Upper lobe of left lung (tissue), 6 donors: ENCODE measurements at regions not wholly inside any gene's neighbourhood (a gene's known extent, or its start where the extent isn't known, plus 50 kb on each side); places are given as distances from the start of the nearest gene placed in this dataset.

Experiments used
- ATAC-seq, 2 donors: fragments of 200-7000 bp; cut with Tn5 transposase; one replicate each; pipeline ENCODE4 v1.9.1; 2022; ENCODE audit warnings: mild to moderate bottlenecking in 2 of 2, moderate library complexity in 2 of 2; ENCODE audit not compliant: low FRiP score in 2 of 2
- DNase-seq, 2 donors: peaks; one replicate each; pipeline ENCODE4 v3.0.0-alpha.2; 2019 to 2020
- H3K27ac ChIP-seq, 4 donors: fragments of 200-600 bp; sonication (generic); one replicate each; pipeline ENCODE4 v1.5.1; 2016 to 2019
- H3K27me3 ChIP-seq, 4 donors: fragments of 200-600 bp; sonication (generic); one replicate each; pipeline ENCODE4 v1.5.1; 2017 to 2019
- H3K36me3 ChIP-seq, 4 donors: fragments of 200-600 bp; sonication (generic); one replicate each; pipeline ENCODE4 v1.5.1; 2016 to 2019
- H3K4me1 ChIP-seq, 4 donors: fragments of 200-600 bp; sonication (generic); one replicate each; pipeline ENCODE4 v1.5.1; 2018 to 2019
- H3K4me3 ChIP-seq, 4 donors: fragments of 200-600 bp; sonication (generic); one replicate each; pipeline ENCODE4 v1.5.1; 2017 to 2019; ENCODE audit warnings: mild to moderate bottlenecking in 2 of 4, moderate library complexity in 1 of 4
- H3K9me3 ChIP-seq, 4 donors: fragments of 200-600 bp; sonication (generic); one replicate each; pipeline ENCODE4 v1.5.1; 2018 to 2019
- CTCF ChIP-seq, 6 experiments: fragments of 450-650 bp in 4 of 6; fragments of 200-600 bp in 2 of 6; sonication (generic) in 2 of 6; IDR thresholded peaks; one replicate each; pipeline ENCODE4 v1.5.1; 2016 to 2019; ENCODE audit warnings: antibody characterized with exemption in 6 of 6
- EP300 ChIP-seq, 4 donors: sonication (generic); formaldehyde crosslinking; IDR thresholded peaks; one replicate each; pipeline ENCODE4 v1.5.1; 2017; ENCODE audit warnings: antibody characterized with exemption in 4 of 4, control low read depth in 2 of 4
- POLR2A ChIP-seq, 4 donors: fragments of 450-650 bp; IDR thresholded peaks; one replicate each; pipeline ENCODE4 v1.5.1; 2016 to 2017; ENCODE audit warnings: antibody characterized with exemption in 4 of 4, mild to moderate bottlenecking in 2 of 4
- POLR2AphosphoS5 ChIP-seq, 2 donors: sonication (generic); formaldehyde crosslinking; IDR thresholded peaks; one replicate each; pipeline ENCODE4 v1.5.1; 2017; ENCODE audit warnings: antibody characterized with exemption in 2 of 2
- WGBS, 2 donors: methylation state at CpG; one replicate each; pipeline ENCODE4 v1.1.5; 2017 to 2018; 5-methylcytosine and 5-hydroxymethylcytosine counted together
- donor health status: DM: no; HTN: no; CAD: no; lungs with moderate emphysema.
- donor health status: DM: no; HTN: yes; CAD: no; lungs with severe emphysema.

GRCh38 chr7:116433246-116433645, 66.3 kb upstream of the CAV2 start:
- H3K27ac ChIP-seq: no peak overlapping the region
- no peak overlapping the region for H3K4me3 ChIP-seq
- H3K27me3 ChIP-seq: no peaks in the 10 kb centered on the region
- no peak for DNase-seq
- no peaks in the 10 kb centered on the region for H3K36me3 ChIP-seq
- H3K9me3 ChIP-seq: no peaks in the 10 kb centered on the region
- no peak for ATAC-seq
- WGBS, 2 donors: 79 to 83% methylated on average over 1 of the region's 1 CpG
- H3K4me1 ChIP-seq: no peaks in the 10 kb centered on the region
- TF ChIP-seq CTCF (IDR thresholded peaks at IDR 0.05) (no peak), EP300 (IDR thresholded peaks at IDR 0.05) (no peak), POLR2A (IDR thresholded peaks at IDR 0.05) (no peak), POLR2AphosphoS5 (IDR thresholded peaks at IDR 0.05) (no peak)

- ATAC-seq: no peak
- H3K27me3 ChIP-seq: no peaks in the 10 kb centered on the region
- H3K36me3 ChIP-seq: no peaks in the 10 kb centered on the region
- H3K4me1 ChIP-seq: no peaks in the 10 kb centered on the region
- no peak overlapping the region for H3K27ac ChIP-seq
- DNase-seq: no peak
- no peaks in the 10 kb centered on the region for H3K9me3 ChIP-seq
- 75 to 89% methylated on average over 1 of the region's 1 CpG for WGBS, 2 donors
- TF ChIP-seq CTCF (IDR thresholded peaks at IDR 0.05): no peak
- no peak for TF ChIP-seq EP300 (IDR thresholded peaks at IDR 0.05)
- no peak for TF ChIP-seq POLR2AphosphoS5 (IDR thresholded peaks at IDR 0.05)
- no peak for TF ChIP-seq POLR2A (IDR thresholded peaks at IDR 0.05)
- no peak overlapping the region for H3K4me3 ChIP-seq
Observed at GRCh38 chr7:116434820-116435341, 64.7 kb upstream of the CAV2 start.

- H3K4me3 ChIP-seq: no peak overlapping the region
- H3K27ac ChIP-seq: no peak overlapping the region
- TF ChIP-seq CTCF (IDR thresholded peaks at IDR 0.05) (no peak), EP300 (IDR thresholded peaks at IDR 0.05) (no peak), POLR2A (IDR thresholded peaks at IDR 0.05) (no peak), POLR2AphosphoS5 (IDR thresholded peaks at IDR 0.05) (no peak)
- no peaks in the 10 kb centered on the region for H3K4me1 ChIP-seq
- DNase-seq (no peak), ATAC-seq (no peak)
- no peaks in the 10 kb centered on the region for H3K9me3 ChIP-seq
- H3K36me3 ChIP-seq: no peaks in the 10 kb centered on the region
- no peaks in the 10 kb centered on the region for H3K27me3 ChIP-seq
- 77 to 93% methylated on average over 4 to 5 of the region's 5 CpGs for WGBS, 2 donors
Observed at GRCh38 chr7:116436305-116436826, 63.2 kb upstream of the CAV2 start.

- 68 to 69% methylated on average over 2 of the region's 2 CpGs for WGBS, 2 donors
- Histone ChIP-seq H3K4me3 (no peak overlapping the region), H3K27me3 (no peaks in the 10 kb centered on the region), H3K36me3 (no peaks in the 10 kb centered on the region), H3K4me1 (peaks cover 0 to 7% (median 0%) of the 10 kb centered on the region in 4 donors), H3K27ac (no peak overlapping the region), H3K9me3 (no peaks in the 10 kb centered on the region)
- ATAC-seq (peak in 1 of 2 donors; percentile 41), DNase-seq (no peak)
- TF ChIP-seq EP300 (IDR thresholded peaks at IDR 0.05) (no peak), CTCF (IDR thresholded peaks at IDR 0.05) (no peak), POLR2A (IDR thresholded peaks at IDR 0.05) (no peak), POLR2AphosphoS5 (IDR thresholded peaks at IDR 0.05) (no peak)
Observed at GRCh38 chr7:116438267-116438666, 61.3 kb upstream of the CAV2 start.

- Histone ChIP-seq H3K9me3 (no peaks in the 10 kb centered on the region), H3K4me3 (no peak overlapping the region), H3K36me3 (no peaks in the 10 kb centered on the region), H3K27me3 (no peaks in the 10 kb centered on the region), H3K27ac (no peak overlapping the region), H3K4me1 (peaks cover 0 to 9% (median 0%) of the 10 kb centered on the region in 4 donors)
- ATAC-seq (no peak), DNase-seq (no peak)
- TF ChIP-seq POLR2A (IDR thresholded peaks at IDR 0.05): no peak
- no peak for TF ChIP-seq POLR2AphosphoS5 (IDR thresholded peaks at IDR 0.05)
- no peak for TF ChIP-seq EP300 (IDR thresholded peaks at IDR 0.05)
- no peak for TF ChIP-seq CTCF (IDR thresholded peaks at IDR 0.05)
- 58 to 67% methylated on average over 1 of the region's 1 CpG for whole genome bisulfite sequencing, 2 donors
Observed at GRCh38 chr7:116439005-116439404, 60.5 kb upstream of the CAV2 start.
